Activated naive CD4-positive, alpha-beta T cell treated with anti-CD3 and anti-CD28 coated beads for 36 hours (primary cell): ENCODE measurements at regions not wholly inside any gene's neighbourhood (a gene's known extent, or its start where the extent isn't known, plus 50 kb on each side); places are given as distances from the start of the nearest gene placed in this dataset.
"Not testable (repeated sequence)": the region's sequence is repeated elsewhere in the genome, so short reads cannot be mapped to it uniquely, and the experiment has no call there.

Source experiments
- CTCF ChIA-PET: fragments of 350-600 bp; sonication (Branson Sonifier 250); formaldehyde crosslinking; loops from one replicate; lab custom pipeline; 2021; ENCODE audit warnings: antibody characterized with exemption; lab: Charles Lee
- DNase-seq: peaks from one replicate; pipeline ENCODE4 v3.0.0-alpha.2; 2020
- H3K27ac Mint-ChIP-seq: one replicate; pipeline ENCODE4 v1.8.0; 2021; ENCODE audit warnings: mild to moderate bottlenecking, mixed read lengths
- H3K27me3 Mint-ChIP-seq: one replicate; pipeline ENCODE4 v1.8.0; 2021; ENCODE audit warnings: low read depth, mixed read lengths
- H3K36me3 Mint-ChIP-seq: one replicate; pipeline ENCODE4 v1.8.0; 2021; ENCODE audit warnings: low read depth, mixed read lengths
- H3K4me1 Mint-ChIP-seq: one replicate; pipeline ENCODE4 v1.8.0; 2021; ENCODE audit warnings: low read depth, mixed read lengths
- H3K4me3 Mint-ChIP-seq: one replicate; pipeline ENCODE4 v1.8.0; 2021; ENCODE audit warnings: mild to moderate bottlenecking, moderate library complexity, mixed read lengths
- H3K9me3 Mint-ChIP-seq: one replicate; pipeline ENCODE4 v1.8.0; 2021; ENCODE audit warnings: mixed read lengths
- intact Hi-C: fragments of 100-400 bp; cut with micrococcal nuclease; formaldehyde crosslinking; loops from one replicate; pipeline ENCODE4 v1.15.1; 2023

GRCh38 chr5:134471858-134472449, 53.5 kb upstream of the JADE2 start:
- DNase-seq, H3K27ac Mint-ChIP-seq, H3K9me3 Mint-ChIP-seq, H3K4me3 Mint-ChIP-seq, H3K36me3 Mint-ChIP-seq, H3K4me1 Mint-ChIP-seq, intact Hi-C loops, CTCF ChIA-PET, H3K27me3 Mint-ChIP-seq: not testable (repeated sequence)

GRCh38 chr5:134468921-134469400, 56.5 kb upstream of the JADE2 start:
- no peaks in the 10 kb centered on the region for H3K27me3 Mint-ChIP-seq
- no peak overlapping the region for H3K27ac Mint-ChIP-seq
- CTCF ChIA-PET, result no interaction called here
- peaks cover 5% of the 10 kb centered on the region for H3K9me3 Mint-ChIP-seq
- no peak overlapping the region for H3K4me3 Mint-ChIP-seq
- no peaks in the 10 kb centered on the region for H3K36me3 Mint-ChIP-seq
- peaks cover 21% of the 10 kb centered on the region for H3K4me1 Mint-ChIP-seq
- no peak for DNase-seq
- intact Hi-C loops, result no loop called here

GRCh38 chr5:134467231-134467630, 55.5 kb upstream of the CDKN2AIPNL start:
- Mint-ChIP-seq H3K36me3 (no peaks in the 10 kb centered on the region), H3K27ac (peak overlapping the region; percentile 51), H3K27me3 (no peaks in the 10 kb centered on the region), H3K4me1 (peaks cover 21% of the 10 kb centered on the region), H3K9me3 (peaks cover 3% of the 10 kb centered on the region), H3K4me3 (peak overlapping the region; percentile 81)
- CTCF ChIA-PET, result interaction anchor here (0.5 to 2.8 kb wide), 6 partner anchors 53 to 143 kb away, joined by 3 to 13 read pairs (median 4); partner anchors contain the start of gene CDKN2AIPNL
- intact Hi-C loops, result no loop called here
- no peak for DNase-seq

GRCh38 chr5:134466241-134467069, 54.8 kb upstream of the CDKN2AIPNL start:
- Mint-ChIP-seq H3K4me1 (peaks cover 19% of the 10 kb centered on the region), H3K27ac (peak overlapping the region; percentile 81), H3K4me3 (peak overlapping the region; percentile 81), H3K36me3 (no peaks in the 10 kb centered on the region), H3K27me3 (no peaks in the 10 kb centered on the region), H3K9me3 (no peaks in the 10 kb centered on the region)
- CTCF ChIA-PET, result interaction anchor here (0.6 to 2.8 kb wide), 8 partner anchors 52 to 190 kb away, joined by 3 to 13 read pairs (median 4); no protein-coding TSS in a partner anchor
- intact Hi-C loops, result loop anchor here (1.0 kb wide), 1 partner anchor 59 kb away; the partner anchor contains the start of gene JADE2
- DNase-seq, result peak; percentile 70

GRCh38 chr5:134465816-134466240, 54.1 kb upstream of the CDKN2AIPNL start:
- H3K36me3 Mint-ChIP-seq, result no peaks in the 10 kb centered on the region
- H3K27me3 Mint-ChIP-seq, result no peaks in the 10 kb centered on the region
- peak overlapping the region; percentile 81 for H3K4me3 Mint-ChIP-seq
- CTCF ChIA-PET, result interaction anchor here (0.6 to 2.8 kb wide), 6 partner anchors 55 to 121 kb away, joined by 3 to 13 read pairs (median 4); no protein-coding TSS in a partner anchor
- intact Hi-C loops, result loop anchor here (1.0 to 2.0 kb wide), 6 partner anchors 29 to 240 kb away; partner anchors contain the start of genes JADE2 and PPP2CA
- peaks cover 19% of the 10 kb centered on the region for H3K4me1 Mint-ChIP-seq
- DNase-seq, result peak; percentile 73
- no peaks in the 10 kb centered on the region for H3K9me3 Mint-ChIP-seq
- H3K27ac Mint-ChIP-seq, result peak overlapping the region; percentile 81

GRCh38 chr5:134464988-134465815, 53.5 kb upstream of the CDKN2AIPNL start:
- peak overlapping the region; percentile 81 for H3K4me3 Mint-ChIP-seq
- intact Hi-C loops, result loop anchor here (1.0 to 2.0 kb wide), 5 partner anchors 28 to 239 kb away; partner anchors contain the start of gene PPP2CA
- CTCF ChIA-PET, result interaction anchor here (0.6 to 2.8 kb wide), 6 partner anchors 55 to 122 kb away, joined by 3 to 13 read pairs (median 4); no protein-coding TSS in a partner anchor
- peaks cover 19% of the 10 kb centered on the region for H3K4me1 Mint-ChIP-seq
- H3K36me3 Mint-ChIP-seq, result no peaks in the 10 kb centered on the region
- H3K9me3 Mint-ChIP-seq, result no peaks in the 10 kb centered on the region
- DNase-seq, result no peak
- peak overlapping the region; percentile 30 for H3K27ac Mint-ChIP-seq
- no peaks in the 10 kb centered on the region for H3K27me3 Mint-ChIP-seq

GRCh38 chr5:134463991-134464760, 52.5 kb upstream of the CDKN2AIPNL start:
- intact Hi-C loops, result loop anchor here (2.0 kb wide), 1 partner anchor 27 kb away; no protein-coding TSS in a partner anchor
- H3K4me1 Mint-ChIP-seq, result peaks cover 19% of the 10 kb centered on the region

GRCh38 chr5:134463176-134463720, 51.6 kb upstream of the CDKN2AIPNL start:
- H3K27ac Mint-ChIP-seq, result no peak overlapping the region
- peaks cover 19% of the 10 kb centered on the region for H3K4me1 Mint-ChIP-seq
- no peaks in the 10 kb centered on the region for H3K9me3 Mint-ChIP-seq
- CTCF ChIA-PET, result no interaction called here
- H3K4me3 Mint-ChIP-seq, result no peak overlapping the region
- intact Hi-C loops, result no loop called here
- no peaks in the 10 kb centered on the region for H3K36me3 Mint-ChIP-seq
- no peaks in the 10 kb centered on the region for H3K27me3 Mint-ChIP-seq
- no peak for DNase-seq

More at GRCh38 chr5:134463991-134464760, 52.5 kb upstream of the CDKN2AIPNL start:
- H3K27ac Mint-ChIP-seq, result no peak overlapping the region
- no peak for DNase-seq
- no peaks in the 10 kb centered on the region for H3K36me3 Mint-ChIP-seq
- CTCF ChIA-PET, result no interaction called here
- no peaks in the 10 kb centered on the region for H3K9me3 Mint-ChIP-seq
- H3K4me3 Mint-ChIP-seq, result no peak overlapping the region
- no peaks in the 10 kb centered on the region for H3K27me3 Mint-ChIP-seq

GRCh38 chr5:134462761-134463160, 51.1 kb upstream of the CDKN2AIPNL start:
- CTCF ChIA-PET, result no interaction called here
- H3K27me3 Mint-ChIP-seq, result no peaks in the 10 kb centered on the region
- no peak for DNase-seq
- H3K4me3 Mint-ChIP-seq, result no peak overlapping the region
- H3K4me1 Mint-ChIP-seq, result peaks cover 19% of the 10 kb centered on the region
- no peak overlapping the region for H3K27ac Mint-ChIP-seq
- H3K36me3 Mint-ChIP-seq, result no peaks in the 10 kb centered on the region
- H3K9me3 Mint-ChIP-seq, result no peaks in the 10 kb centered on the region
- intact Hi-C loops, result no loop called here

- CTCF ChIA-PET, result no interaction called here
- Mint-ChIP-seq H3K27me3 (no peaks in the 10 kb centered on the region), H3K27ac (no peak overlapping the region)
These were observed 50.4 kb upstream of the CDKN2AIPNL start for GRCh38 chr5:134462047-134462575.

More at GRCh38 chr5:134462047-134462575, 50.4 kb upstream of the CDKN2AIPNL start:
- H3K4me1 Mint-ChIP-seq, result peaks cover 18% of the 10 kb centered on the region
- DNase-seq, result no peak
- no peaks in the 10 kb centered on the region for H3K36me3 Mint-ChIP-seq
- intact Hi-C loops, result no loop called here
- no peak overlapping the region for H3K4me3 Mint-ChIP-seq
- no peaks in the 10 kb centered on the region for H3K9me3 Mint-ChIP-seq
